NCI-H526 (cell line): ENCODE measurements at regions not wholly inside any gene's neighbourhood (a gene's known extent, or its start where the extent isn't known, plus 50 kb on each side); places are given as distances from the start of the nearest gene placed in this dataset.
"Not testable (repeated sequence)": the region's sequence is repeated elsewhere in the genome, so short reads cannot be mapped to it uniquely, and the experiment has no call there.

Source experiments
- DNase-seq, 2 experiments: peaks; one replicate each; lab custom pipeline; 2025; lab: John Stamatoyannopoulos, UW

DNA sequence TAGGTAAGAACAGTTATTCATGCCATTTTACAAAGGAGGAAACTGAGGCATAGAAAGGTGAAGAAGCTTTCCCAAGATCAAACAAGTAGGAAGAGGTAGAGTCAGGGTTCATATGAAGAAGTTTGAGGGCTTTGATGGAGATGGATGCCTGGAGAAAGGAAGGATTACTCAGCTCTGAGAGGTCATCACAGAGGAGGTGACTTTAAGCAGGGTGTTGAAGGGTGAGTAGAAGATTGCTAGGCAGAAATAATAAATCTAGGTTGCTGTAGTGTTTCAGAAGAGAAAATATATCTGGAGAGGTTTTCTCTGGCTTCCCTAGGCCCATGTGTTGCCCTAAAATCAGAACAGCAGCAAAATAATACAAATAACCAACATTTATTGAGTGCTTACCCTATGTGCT, 196.3 kb downstream of the PALM2AKAP2 start:
- DNase-seq = no peak

DNA sequence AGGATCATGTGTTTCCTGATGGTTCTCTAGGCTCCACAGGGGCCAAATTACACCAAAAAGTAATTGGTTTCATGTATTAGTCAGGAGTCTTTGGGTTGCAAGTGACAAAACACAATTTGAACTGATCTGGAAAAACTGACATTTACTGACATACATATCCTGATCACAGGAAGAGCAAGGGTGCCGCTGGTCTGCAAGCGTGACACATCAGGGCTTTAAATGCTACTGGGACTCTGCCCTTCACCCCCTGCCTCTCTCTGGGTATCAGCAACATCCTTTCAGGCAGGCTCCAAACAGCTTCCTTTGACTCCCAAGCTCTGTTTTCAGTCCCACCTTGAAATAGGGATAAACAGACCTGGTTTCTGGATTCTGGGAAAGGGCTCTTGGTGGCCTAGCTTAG, 197.5 kb downstream of the PALM2AKAP2 start:
- no peak for DNase-seq

DNA sequence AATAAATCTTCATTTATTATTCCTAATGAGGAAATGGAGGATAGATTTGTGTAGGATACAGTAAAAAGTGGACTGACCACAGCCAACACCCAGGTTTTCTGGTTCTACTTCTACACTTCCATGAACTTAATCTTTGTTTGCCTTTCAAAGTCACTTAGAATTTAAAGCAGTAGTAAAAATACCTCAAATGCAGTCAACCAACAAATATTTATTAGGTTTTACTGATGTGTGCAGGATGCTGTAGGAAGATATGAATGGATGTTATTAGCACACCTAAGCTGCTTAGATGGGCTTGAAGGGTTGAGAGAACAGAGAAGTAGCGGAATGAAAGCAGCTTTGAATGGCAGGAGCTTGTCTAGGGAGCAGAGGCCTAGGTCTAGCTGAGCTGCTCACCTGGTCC, 201.1 kb downstream of the PALM2AKAP2 start:
- no peak for DNase-seq

DNA sequence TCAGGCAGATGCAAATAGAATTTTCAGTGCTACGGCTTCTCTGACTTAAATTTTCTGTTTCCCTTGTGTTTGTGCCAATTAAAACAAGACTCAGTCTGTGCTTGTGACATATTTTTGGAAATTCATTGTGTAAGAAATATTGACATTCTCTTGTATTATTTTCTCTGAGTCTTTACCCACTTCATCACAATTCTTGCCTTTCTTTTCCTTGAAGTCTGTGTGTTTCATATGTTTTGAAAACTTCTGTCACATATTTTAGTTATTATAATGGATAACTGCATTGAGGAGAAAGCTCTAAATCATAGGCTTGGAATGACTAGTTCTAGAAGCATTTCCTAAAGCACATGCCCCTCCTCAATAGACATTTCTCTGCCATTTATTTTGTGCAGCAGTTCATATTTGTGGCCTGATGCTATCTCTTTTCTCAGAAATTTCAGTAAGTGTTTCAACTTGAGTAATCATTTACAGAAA, 206.6 kb downstream of the PALM2AKAP2 start:
- no peak for DNase-seq

DNA sequence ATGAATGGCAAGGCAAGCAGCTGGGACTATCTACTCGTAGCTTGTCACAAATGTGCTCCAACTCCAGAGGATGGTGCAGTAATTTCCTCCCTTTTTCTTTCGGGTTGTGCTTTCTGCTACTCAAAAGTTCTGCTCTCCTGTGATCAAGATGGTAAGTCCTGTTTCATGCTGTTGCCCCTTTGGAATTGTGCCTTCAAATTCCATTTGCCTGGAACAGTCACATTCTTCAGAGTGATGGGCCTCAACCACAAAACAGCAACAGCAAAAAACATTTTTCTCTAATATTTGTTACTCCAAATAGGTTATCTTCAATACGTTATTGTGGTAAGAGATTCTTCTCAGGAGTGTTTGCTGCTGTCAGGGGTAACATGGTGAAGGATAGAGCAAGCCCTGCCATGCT, 209.3 kb downstream of the PALM2AKAP2 start:
- no peak for DNase-seq

DNA sequence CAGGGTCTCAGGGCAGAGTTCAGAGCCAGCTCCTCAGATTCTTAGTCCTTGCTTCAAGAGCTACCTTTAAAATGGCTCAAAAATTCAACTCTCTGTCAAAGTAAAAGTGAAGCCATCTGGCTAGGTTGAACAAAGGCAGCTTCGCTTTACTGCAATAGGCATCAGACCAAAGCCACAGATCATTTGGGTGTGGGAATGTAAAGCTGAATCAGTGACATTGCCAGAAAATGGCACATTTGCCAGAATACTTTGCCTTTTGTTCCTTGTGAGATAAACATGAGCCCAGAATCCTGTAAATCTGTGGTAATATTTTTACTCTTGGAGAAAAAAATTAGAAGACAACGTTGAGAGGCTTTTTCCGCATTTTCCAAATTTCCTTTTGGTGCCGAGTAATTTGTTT, 210.5 kb downstream of the PALM2AKAP2 start:
- no peak for DNase-seq

DNA sequence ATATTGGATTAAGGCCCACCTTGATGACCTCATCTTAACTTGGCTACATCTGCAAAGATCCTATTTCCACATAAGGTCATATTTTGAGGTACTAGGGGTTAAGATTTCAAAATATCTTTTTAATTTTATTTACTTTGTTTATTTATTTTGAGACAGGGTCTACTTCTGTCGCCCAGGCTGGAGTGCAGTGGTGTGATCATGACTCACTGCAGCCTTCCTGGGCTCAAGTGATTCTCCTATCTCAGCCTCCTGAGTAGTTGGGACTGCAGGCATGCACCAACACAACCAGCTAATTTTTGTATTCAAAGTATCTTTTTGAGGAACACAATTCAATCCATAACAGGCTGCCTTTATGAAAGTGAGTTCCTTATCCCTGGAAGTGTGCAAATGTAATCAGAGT, 212.3 kb downstream of the PALM2AKAP2 start:
- DNase-seq = no peak

DNA sequence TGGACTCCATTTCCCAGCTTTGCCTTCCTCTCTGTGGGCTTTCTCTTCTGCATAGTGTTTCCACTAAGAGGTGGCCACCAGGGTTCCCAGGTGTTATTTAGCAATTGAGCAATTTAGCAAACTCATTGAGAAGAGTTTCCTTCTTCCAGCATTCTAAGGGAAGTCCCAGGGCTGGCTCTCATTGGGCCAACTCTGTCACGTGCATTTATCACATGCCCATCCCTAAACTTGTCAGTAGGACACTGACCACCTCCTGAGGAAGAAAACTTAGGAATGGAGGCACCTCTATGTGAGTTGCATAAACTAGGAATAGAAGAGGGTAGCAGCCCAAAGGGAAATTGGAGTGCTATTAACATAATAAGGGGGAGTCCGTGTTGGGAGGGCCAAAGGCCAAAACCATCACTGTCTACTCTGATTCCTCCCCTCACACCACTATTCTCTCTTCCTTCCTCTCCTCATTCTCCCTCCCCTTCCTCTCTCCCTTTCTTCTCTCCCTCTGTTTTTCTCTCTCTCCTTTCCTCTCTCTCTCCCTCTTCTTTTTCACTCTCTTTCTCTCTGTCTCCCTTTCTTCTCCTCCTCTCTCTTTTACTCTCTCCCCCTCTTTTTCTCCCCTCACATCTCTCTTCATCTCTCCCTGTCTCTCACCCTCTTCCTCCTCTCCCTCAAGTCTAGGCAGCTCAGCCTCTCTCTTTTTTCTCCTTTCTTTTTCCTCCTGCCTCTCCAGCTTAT, 213.4 kb downstream of the PALM2AKAP2 start:
- DNase-seq = no peak

DNA sequence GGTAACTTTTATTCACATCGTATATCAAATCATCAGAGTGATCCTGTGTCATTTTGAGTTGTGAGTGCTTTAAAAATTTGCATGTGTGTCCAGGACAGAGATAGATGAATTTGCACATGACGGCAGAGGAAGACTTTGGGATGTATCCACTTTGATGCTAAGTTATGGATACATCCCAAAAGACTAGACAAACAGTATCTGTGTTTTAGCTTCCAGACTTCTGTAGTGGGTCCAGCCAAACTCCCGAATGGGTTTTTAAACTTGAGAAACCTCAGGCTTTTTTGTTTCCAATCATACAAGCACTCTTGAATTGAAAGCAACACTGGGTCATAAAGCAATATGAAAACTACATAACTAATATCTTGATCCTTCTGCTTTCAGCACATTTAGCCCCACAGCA, 213.8 kb downstream of the C9orf152 start:
- peak in 1 of 2 experiments; percentile 11 for DNase-seq

DNA sequence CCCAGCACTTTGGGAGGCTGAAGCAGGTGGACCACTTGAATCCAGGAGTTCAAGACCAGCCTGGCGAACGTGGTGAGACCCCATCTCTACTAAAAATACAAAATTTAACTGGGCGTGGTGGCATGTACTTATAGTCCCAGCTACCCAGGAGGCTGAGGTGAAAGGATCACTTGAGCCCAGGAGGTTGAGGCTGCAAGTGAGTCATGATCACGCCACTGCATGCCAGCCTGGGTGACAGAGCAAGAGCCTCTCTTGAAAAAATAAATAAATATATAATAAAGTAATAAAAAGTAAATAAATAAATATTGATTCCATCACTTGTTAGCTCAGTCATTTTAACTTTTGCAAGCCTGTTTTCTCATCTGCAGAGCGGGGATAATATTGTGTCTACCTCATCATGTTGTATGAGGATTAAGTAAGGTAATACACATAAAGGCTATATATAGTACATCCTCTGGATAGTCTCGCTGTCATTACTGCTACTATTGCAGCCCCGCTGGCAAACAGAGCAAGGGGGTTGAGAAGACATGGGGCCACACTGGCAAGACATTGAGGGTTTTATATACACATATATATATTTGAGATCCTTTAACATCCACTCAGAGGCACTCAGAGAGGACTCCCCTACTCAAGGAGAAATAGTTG, 210.9 kb downstream of the C9orf152 start:
- no peak for DNase-seq

DNA sequence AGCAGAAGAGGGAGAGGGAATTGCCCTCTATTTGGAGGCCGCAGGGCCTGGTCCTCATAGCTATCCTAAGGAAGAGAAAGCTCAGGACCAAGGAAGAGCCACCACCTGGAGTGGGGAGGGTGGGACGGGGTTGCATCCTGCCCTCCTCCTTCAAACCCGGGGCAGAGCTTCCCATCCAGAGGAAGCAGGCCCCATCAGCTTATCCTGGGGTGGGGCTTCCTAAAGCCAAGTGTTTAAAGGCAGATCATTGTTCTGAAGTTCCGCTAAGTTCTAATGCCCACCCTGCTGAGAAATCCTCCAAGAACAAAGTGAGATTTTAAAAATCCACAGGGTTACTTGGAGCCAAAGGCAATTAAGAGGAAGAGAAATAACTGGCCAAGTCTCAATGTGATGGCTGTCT, 210.3 kb downstream of the C9orf152 start:
- DNase-seq = no peak

DNA sequence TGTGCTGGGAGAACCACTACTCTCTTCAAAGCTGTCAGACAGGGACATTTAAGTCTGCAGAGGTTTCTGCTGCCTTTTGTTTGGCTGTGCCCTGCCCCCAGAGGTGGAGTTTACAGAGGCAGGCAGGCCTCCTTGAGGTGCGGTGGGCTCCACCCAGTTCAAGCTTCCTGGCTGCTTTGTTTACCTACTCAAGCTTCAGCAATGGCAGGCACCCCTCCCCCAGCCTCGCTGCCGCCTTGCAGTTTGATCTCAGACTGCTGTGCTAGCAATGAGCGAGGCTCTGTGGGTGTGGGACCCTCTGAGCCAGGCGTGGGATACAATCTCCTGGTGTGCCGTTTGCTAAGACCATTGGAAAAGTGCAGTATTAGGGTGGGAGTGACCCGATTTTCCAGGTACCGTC, 202.4 kb downstream of the C9orf152 start:
- DNase-seq = not testable (repeated sequence)

DNA sequence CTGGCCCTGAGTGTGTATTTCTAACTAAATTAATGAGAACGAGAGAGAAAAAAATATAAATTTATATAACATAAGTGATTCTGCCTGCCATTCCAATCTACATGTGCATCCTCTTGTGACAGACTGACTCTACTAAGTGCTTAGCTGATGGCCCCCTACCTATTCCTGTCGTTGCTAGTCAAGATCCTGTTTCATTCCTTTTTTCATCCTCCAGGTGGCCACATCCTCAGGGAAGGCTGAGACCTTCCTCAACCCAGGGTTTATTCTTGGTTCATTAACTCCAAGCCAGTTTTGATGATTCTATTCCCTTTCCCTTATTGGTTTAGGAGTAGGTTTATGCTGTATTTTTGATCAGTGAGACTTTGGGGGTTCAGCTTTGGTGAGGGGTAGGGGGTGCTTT, 201.3 kb downstream of the C9orf152 start:
- DNase-seq = no peak

DNA sequence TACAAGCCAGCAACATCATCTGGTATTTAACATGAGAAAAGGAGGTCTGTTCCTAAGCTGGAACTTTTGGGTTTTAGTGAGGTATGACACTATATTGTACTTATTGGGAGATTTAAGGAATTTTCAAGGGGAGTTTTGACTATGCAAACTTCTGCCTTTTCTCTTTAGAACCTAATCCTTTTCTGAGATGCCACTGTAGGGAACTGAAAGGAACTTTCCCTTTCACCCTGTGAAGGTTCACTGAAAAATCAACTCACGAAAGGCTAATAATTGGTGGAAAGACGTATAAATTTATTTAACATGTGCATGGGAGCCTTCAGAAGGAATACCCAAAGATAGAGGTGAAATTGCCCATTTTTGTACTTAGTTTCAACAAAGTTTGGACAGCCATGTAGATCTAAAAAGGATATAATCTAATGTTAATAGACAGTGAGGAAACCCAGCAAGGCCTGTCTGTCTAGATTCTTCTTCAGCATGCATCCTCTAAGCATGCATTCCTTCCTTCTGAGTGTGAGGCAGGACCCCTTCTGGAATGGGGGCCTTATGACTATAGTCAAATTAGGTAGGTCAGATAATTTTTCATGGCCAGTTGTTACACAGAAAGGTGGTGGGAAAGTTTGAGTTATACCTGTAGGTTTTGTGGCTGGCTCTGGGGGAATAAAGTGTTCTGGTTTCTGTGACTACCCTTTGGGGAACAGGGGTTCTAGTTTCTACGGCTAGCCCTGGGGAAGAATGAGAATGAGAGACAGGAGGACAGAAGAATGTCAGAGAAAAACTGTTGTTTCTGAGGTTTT, 200.3 kb downstream of the C9orf152 start:
- no peak for DNase-seq

DNA sequence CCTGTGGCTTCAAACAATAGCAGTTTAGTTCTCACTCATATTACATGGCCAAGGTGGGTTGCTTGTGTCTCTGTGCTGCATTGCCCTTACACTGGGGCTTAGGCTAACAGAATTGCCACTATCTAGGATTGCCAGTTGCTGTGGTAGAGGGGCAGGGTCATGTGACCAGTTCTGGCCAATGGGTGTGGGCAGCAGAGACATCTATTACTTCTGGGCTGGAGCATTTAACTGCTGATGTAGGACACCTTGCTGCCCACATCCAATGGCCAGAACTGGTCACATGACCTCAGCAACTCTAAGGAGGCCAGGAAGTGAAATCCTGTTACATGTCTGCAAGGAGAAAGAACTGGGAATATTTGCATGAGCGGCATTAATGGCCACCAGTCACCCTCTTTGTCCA, 199.3 kb downstream of the C9orf152 start:
- no peak for DNase-seq

DNA sequence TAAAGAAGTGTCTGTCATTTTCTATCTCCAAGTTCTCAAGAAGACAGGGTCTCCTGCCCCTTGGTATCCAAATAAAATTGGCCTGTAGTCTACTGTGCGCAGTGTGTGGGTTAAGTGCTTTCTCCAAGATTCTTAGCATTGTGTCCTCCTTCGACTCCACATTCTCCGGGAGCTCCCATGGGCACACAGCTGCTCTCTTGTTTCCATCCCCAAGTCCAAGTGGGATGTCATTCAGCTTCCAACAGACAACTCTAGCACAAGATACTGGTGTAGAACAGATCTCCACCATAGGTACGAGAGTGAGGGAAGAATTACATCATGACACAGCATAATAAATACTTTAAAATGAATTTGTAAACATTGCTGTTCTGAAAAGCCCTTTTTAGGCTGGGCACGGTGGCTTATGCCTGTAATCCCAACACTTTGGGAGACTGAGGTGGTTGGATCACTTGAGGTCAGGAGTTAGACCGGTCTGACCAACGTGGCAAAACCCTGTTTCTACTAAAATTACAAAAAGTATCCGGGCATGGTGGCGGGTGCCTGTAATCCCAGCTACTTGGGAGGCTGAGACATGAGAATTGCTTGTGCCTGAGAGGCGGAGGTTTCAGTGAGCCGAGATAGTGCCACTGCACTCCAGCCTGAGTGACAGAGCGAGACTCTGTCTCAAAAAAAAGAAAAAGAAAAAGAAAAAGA, 196.2 kb downstream of the C9orf152 start:
- no peak for DNase-seq

DNA sequence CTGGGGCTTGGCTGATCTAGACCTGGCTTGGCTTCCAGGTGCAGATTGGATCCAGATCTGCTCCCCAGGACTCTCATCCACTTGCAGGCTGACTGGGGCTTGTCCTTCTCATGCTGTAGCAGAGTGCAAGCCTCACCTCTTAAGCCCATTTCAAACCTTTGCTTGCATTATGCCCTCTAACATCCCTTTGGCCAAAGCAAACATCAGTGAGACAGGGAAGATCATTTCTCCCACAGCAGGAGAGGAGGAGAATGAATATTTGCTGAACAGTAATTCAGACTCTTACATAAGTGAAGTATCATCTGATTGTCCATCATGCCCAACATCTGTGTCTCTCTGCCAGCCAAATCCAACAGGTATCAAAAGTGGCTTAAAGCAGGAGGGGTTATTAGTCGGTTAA, 194.9 kb downstream of the C9orf152 start:
- no peak for DNase-seq

DNA sequence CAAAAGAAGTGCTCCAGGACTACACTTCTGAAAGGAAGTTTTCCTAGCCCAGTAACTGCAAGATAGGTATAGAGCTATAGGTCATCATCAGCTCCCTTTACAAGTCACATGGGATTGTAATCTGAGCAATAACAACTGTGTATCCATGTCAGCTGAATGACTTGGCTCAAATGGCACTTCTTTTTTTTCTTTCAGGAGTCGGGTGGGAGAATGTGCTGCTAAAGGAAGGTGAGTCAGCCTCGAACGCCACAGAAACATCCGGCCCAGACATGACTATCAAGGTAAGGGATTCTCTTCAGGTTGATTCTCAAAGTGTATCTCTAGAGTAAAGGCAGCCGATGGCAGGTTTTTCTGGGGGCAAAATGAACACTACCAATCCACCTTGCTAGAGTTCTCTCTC, 192.2 kb downstream of the C9orf152 start:
- DNase-seq = no peak

DNA sequence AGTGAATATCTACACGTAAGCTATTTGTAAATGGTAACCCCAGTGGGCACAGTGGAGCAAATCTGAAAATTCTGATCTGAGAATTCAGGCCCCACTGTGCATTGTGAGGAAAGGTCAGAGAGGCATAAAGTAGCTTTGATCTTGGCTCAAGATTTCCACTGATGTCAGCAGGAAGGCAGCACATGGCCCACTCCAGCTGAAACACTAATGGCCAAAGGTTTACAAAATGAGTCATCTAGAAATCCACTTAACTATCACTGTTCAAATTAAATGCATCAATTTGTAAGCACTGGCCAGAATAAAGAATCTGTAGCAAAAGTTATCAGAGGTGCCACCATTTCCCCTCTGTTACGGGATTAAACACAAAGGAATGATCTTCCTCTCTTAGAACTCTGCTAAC, 191.6 kb downstream of the C9orf152 start:
- DNase-seq = no peak

DNA sequence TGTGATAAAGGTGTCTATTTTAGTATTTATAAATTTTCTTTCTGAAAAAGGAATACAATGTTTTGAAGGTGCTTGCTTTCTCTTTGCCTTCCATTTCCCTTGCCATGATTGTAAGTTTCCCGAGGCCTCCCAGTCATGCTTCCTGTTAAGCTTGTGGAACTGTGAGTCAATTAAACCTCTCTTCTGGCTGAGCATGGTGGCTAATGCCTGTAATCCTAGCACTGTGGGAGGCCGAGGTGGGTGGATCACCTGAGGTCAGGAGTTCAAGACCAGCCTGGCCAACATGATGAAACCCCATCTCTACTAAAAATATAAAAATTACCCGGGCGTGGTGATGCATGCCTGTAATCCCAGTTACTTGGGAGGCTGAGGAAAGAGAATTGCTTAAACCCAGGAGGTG, 187.7 kb downstream of the C9orf152 start:
- DNase-seq = not testable (repeated sequence)

DNA sequence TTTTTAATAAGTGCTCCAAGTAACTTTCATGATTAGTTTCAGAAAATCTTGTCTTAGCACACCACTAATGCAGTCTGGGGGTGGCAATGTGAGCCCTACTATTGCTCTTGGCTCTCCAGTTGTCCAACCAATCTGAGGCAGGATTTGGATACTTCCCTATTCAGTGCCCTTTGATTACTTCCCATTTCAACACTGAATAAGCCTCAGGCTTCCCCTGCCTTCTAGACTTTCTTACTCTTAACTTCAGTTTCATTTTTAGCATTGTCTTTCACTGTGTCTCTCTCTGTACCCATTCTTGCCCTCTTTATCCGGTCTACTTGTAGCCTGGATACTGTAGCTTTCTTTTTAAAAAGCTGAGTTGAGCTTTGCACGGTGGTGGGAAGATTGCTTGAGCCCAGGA, 186.1 kb downstream of the C9orf152 start:
- DNase-seq = no peak

DNA sequence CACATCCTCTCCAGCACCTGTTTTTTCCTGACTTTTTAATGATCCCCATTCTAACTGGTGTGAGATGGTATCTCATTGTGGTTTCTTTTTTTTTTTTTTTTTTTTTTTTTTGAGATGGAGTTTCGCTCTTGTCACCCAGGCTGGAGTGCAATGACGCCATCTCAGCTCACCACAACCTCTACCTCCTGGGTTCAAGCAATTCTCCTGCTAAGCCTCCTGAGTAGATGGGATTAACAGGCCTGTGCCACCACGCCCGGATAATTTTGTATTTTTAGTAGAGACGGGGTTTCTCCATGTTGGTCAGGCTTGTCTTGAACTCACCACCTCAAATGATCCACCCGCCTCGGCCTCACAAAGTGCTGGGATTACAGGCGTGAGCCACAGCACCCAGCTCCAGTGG, 184.7 kb downstream of the C9orf152 start:
- not testable (repeated sequence) for DNase-seq
